ENCODE measurements at regions not wholly inside any gene's neighbourhood (a gene's known extent, or its start where the extent isn't known, plus 50 kb on each side); places are given as distances from the start of the nearest gene placed in this dataset.
"Not testable (repeated sequence)": the region's sequence is repeated elsewhere in the genome, so short reads cannot be mapped to it uniquely, and the experiment has no call there.

- ATAC-seq = no peak
- Histone ChIP-seq H3K36me3 (no peaks in the 10 kb centered on the region), H3K4me1 (no peaks in the 10 kb centered on the region), H3K4me3 (no peak overlapping the region), H3K27ac (no peak overlapping the region), H3K27me3 (no peaks in the 10 kb centered on the region), H3K9me3 (no peaks in the 10 kb centered on the region)
- WGBS (ENCODE audit: insufficient coverage, low coverage, low lambda C conversion rate, missing lambda C conversion rate) = 33% methylated on average over 4 of the region's 4 CpGs
- DNase-seq = no peak
- no peak for TF ChIP-seq CTCF (IDR thresholded peaks at IDR 0.05)
- TF ChIP-seq POLR2A (IDR thresholded peaks at IDR 0.05) = no peak
- intact Hi-C loops (cut with DNase I) = no loop called here
Observed at GRCh38 chr14:83085136-83085535, 1551.5 kb upstream of the SEL1L start.

GRCh38 chr14:83085725-83086124, 1552.1 kb upstream of the SEL1L start:
- no peak overlapping the region for H3K27ac ChIP-seq
- H3K4me3 ChIP-seq = no peak overlapping the region
- 15% methylated on average over 1 of the region's 1 CpG for WGBS (ENCODE audit: insufficient coverage, low coverage, low lambda C conversion rate, missing lambda C conversion rate)
- no peaks in the 10 kb centered on the region for H3K9me3 ChIP-seq
- ATAC-seq = no peak
- TF ChIP-seq POLR2A (IDR thresholded peaks at IDR 0.05) (no peak), CTCF (IDR thresholded peaks at IDR 0.05) (no peak)
- no peaks in the 10 kb centered on the region for H3K36me3 ChIP-seq
- DNase-seq = no peak
- intact Hi-C loops (cut with DNase I) = no loop called here
- H3K27me3 ChIP-seq = no peaks in the 10 kb centered on the region
- H3K4me1 ChIP-seq = no peaks in the 10 kb centered on the region

GRCh38 chr14:83091991-83092956, 1558.6 kb upstream of the SEL1L start:
- no CpG with 5 or more reads among the region's 47 CpGs for WGBS (ENCODE audit: insufficient coverage, low coverage, low lambda C conversion rate, missing lambda C conversion rate)
- intact Hi-C loops (cut with DNase I); H3K9me3 ChIP-seq; H3K27me3 ChIP-seq; H3K36me3 ChIP-seq; ATAC-seq; H3K27ac ChIP-seq; H3K4me3 ChIP-seq; H3K4me1 ChIP-seq: not testable (repeated sequence)
- peak in 1 of 3 donors; percentile 49 for DNase-seq

GRCh38 chr14:83096092-83096491, 1562.4 kb upstream of the SEL1L start:
- 40% methylated on average over 1 of the region's 1 CpG for WGBS (ENCODE audit: insufficient coverage, low coverage, low lambda C conversion rate, missing lambda C conversion rate)
- Histone ChIP-seq H3K27me3 (no peaks in the 10 kb centered on the region), H3K27ac (no peak overlapping the region), H3K4me1 (no peaks in the 10 kb centered on the region), H3K36me3 (no peaks in the 10 kb centered on the region), H3K4me3 (no peak overlapping the region), H3K9me3 (no peaks in the 10 kb centered on the region)
- DNase-seq (no peak), ATAC-seq (no peak)
- TF ChIP-seq POLR2A (IDR thresholded peaks at IDR 0.05) (no peak), CTCF (IDR thresholded peaks at IDR 0.05) (no peak)
- intact Hi-C loops (cut with DNase I) = no loop called here

GRCh38 chr14:83101846-83102245, 1568.2 kb upstream of the SEL1L start:
- no peak for TF ChIP-seq POLR2A (IDR thresholded peaks at IDR 0.05)
- no peak for TF ChIP-seq CTCF (IDR thresholded peaks at IDR 0.05)
- no peaks in the 10 kb centered on the region for H3K9me3 ChIP-seq
- no peaks in the 10 kb centered on the region for H3K36me3 ChIP-seq
- no peak overlapping the region for H3K4me3 ChIP-seq
- 33% methylated on average over 1 of the region's 1 CpG for WGBS (ENCODE audit: insufficient coverage, low coverage, low lambda C conversion rate, missing lambda C conversion rate)
- ATAC-seq (no peak), DNase-seq (no peak)
- H3K27ac ChIP-seq = no peak overlapping the region
- intact Hi-C loops (cut with DNase I) = no loop called here
- no peaks in the 10 kb centered on the region for H3K27me3 ChIP-seq
- H3K4me1 ChIP-seq = no peaks in the 10 kb centered on the region
